ENCODE measurements at regions not wholly inside any gene's neighbourhood (a gene's known extent, or its start where the extent isn't known, plus 50 kb on each side); places are given as distances from the start of the nearest gene placed in this dataset.

DNA sequence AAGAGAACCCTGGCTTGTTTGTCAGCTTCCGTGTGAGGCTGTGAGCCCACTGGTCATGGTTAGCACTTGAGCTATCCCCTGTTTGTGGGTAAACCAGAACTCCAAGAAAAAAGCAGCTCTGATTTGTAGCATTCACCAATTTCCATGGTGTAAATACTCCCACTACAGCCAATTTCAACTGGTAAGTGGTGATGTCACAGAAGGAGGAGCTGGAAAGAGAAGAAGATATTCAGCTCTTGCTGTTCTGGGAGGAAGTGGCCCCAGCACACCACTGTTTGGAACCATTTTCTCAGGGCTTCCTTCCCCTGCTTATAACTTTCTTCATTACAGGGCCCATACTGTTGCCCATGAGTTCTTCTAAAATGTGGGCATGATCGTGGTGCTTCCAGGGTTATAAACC lies 500.1 kb upstream of the ZMIZ1 start:
- Histone ChIP-seq H3K36me3 (replicated peaks) (no peaks in the 10 kb centered on the region), H3K9me3 (no peaks in the 10 kb centered on the region), H3K4me1 (no peaks in the 10 kb centered on the region), H3K4me3 (no peak overlapping the region), H3K27me3 (ENCODE audit: low read depth) (no peaks in the 10 kb centered on the region)
- no peak for DNase-seq (ENCODE audit: low spot score in 2 of 2)
- in situ Hi-C loops (cut with MboI; ENCODE audit: low sequenced_read_pairs), result no loop called here

DNA sequence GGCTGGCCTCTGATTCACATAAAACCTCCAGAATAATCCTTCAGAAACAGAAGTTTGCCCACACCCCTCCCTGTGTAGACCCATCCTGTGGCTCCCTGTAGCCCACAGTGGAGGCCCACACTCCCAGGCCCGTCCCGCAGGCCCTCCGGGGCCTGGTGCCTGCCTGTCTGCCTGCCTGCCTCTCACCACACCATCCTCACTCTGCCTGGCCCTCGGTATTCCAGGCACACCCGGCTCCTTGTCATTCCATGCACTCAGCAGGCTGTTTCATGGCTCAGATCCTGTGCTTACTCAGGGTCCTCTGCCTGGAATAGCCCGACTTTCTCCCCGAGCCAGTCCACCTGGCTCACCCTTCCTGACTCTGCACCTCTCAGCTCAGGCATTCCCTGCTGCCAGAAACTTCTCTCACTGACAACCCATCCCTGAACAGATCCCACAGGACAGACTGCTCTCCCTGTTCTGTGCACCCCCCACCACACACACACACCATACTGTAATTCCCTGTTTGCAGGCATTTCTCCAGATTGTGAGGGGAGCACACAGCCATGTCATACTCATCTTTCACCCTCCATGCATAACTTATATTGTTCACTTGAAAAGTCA lies 498.0 kb upstream of the ZMIZ1 start:
- Histone ChIP-seq H3K4me1 (no peaks in the 10 kb centered on the region), H3K4me3 (no peak overlapping the region), H3K36me3 (replicated peaks) (no peaks in the 10 kb centered on the region), H3K27me3 (ENCODE audit: low read depth) (no peaks in the 10 kb centered on the region), H3K9me3 (no peaks in the 10 kb centered on the region)
- in situ Hi-C loops (cut with MboI; ENCODE audit: low sequenced_read_pairs), result no loop called here
- no peak for DNase-seq (ENCODE audit: low spot score in 2 of 2)

DNA sequence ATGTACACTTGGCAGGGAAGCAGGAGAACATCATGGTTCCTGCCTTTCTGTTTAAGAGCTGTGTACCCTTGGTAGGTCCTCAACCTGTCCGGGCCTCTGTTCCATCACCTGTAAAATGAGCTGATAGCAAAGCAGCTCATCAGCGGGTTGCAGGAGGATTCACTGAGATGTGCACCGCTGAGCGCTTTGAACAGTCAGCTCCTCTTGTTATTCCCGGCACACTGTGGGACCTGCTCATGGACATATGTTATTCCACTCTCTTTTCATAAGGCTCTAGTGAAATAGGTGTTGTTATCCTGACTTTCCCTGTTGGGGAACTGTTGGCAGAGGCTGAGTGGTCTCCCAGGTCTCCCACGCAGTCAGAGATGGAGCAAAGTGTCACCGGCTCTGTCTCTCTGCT lies 497.5 kb upstream of the ZMIZ1 start:
- no peaks in the 10 kb centered on the region for H3K9me3 ChIP-seq
- H3K36me3 ChIP-seq (replicated peaks), result no peaks in the 10 kb centered on the region
- no peaks in the 10 kb centered on the region for H3K4me1 ChIP-seq
- no peak for DNase-seq (ENCODE audit: low spot score in 2 of 2)
- in situ Hi-C loops (cut with MboI; ENCODE audit: low sequenced_read_pairs), result no loop called here
- H3K27me3 ChIP-seq (ENCODE audit: low read depth), result no peaks in the 10 kb centered on the region
- no peak overlapping the region for H3K4me3 ChIP-seq

DNA sequence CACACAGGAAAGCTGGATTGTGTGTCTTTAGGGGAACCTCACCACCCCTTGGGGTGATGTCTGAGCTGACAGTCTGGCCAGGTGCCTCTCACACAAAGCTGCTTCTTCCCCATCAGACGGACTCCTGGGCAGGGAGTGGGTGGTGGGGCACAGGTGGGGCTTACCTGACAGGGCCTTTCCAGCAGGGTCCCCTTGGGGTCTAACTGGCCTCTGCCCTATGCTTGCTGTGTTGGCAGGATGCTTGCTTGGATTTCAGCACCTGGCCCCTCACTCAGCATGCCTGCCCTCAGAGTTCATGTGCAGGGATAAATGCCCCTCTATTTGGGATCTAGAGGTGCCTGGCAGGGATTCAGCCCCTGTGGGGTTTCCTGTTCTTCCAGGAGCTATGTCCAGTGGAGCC lies 496.9 kb upstream of the ZMIZ1 start:
- no peaks in the 10 kb centered on the region for H3K4me1 ChIP-seq
- in situ Hi-C loops (cut with MboI; ENCODE audit: low sequenced_read_pairs), result no loop called here
- H3K4me3 ChIP-seq, result no peak overlapping the region
- H3K9me3 ChIP-seq, result no peaks in the 10 kb centered on the region
- H3K27me3 ChIP-seq (ENCODE audit: low read depth), result no peaks in the 10 kb centered on the region
- H3K36me3 ChIP-seq (replicated peaks), result no peaks in the 10 kb centered on the region
- no peak for DNase-seq (ENCODE audit: low spot score in 2 of 2)

DNA sequence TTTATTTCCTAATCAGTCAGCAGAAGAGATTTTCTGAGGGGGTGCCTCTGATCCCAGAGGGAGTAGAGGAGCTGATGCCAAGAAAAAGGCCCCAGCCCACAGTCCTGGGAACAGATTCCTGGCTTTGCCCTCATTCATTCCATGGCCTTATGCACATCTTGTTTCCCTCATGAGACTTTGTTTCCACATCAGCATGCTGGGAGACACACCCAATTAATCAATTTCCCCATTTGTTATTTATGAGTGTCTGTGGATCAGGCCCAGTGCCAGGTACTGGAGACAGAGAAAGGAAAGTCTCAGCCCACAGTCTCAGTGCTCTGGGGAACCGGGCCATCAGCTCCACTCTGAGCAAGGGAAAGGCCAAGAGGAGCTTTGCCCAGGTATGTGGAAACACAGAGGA lies 496.2 kb upstream of the ZMIZ1 start:
- Histone ChIP-seq H3K4me1 (no peaks in the 10 kb centered on the region), H3K36me3 (replicated peaks) (no peaks in the 10 kb centered on the region), H3K9me3 (no peaks in the 10 kb centered on the region), H3K27me3 (ENCODE audit: low read depth) (no peaks in the 10 kb centered on the region), H3K4me3 (no peak overlapping the region)
- no peak for DNase-seq (ENCODE audit: low spot score in 2 of 2)
- in situ Hi-C loops (cut with MboI; ENCODE audit: low sequenced_read_pairs), result no loop called here

DNA sequence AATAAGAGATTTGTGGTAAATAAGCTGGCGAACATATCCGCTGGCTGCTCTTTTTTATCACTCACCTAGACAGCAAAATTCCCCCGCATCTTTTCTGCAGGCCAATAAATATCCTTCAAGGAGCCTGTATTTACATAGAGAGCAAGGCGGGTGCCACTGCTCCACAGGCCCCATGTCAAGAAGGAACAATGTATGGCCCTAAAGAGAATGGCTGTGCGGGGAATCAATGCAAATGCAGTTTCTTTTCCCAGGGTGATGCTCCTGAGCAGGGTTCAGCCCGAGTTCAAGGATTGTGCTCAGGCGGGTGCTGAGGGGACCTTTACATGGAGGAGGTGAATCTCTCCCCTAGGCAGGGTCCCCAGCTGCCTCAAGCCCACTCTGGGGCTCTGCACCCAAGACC lies 494.2 kb upstream of the ZMIZ1 start:
- in situ Hi-C loops (cut with MboI; ENCODE audit: low sequenced_read_pairs), result no loop called here
- no peaks in the 10 kb centered on the region for H3K9me3 ChIP-seq
- DNase-seq (ENCODE audit: low spot score in 2 of 2), result no peak

DNA sequence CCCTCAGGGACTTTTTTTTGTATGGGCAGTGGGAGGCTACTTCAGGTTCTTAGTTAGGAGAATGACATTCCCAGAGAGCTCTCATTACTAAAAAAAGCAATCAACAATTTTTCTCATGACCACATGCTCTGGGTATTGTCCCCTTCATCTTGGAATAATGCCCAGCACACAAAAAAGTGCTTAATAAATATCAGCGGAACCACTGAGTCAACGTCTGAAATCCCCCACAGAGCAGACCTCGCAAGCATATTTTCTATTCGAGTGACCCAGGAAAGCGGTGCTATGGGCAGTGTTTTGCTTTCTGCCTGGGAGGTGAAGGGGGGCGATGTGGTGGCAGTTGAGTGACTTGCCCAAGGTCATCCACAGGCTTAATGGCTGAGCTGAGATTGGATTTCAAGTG lies 493.4 kb upstream of the ZMIZ1 start:
- Histone ChIP-seq H3K9me3 (no peaks in the 10 kb centered on the region), H3K36me3 (replicated peaks) (no peaks in the 10 kb centered on the region), H3K4me1 (no peaks in the 10 kb centered on the region), H3K27me3 (ENCODE audit: low read depth) (no peaks in the 10 kb centered on the region), H3K4me3 (no peak overlapping the region)
- in situ Hi-C loops (cut with MboI; ENCODE audit: low sequenced_read_pairs), result no loop called here
- no peak for DNase-seq (ENCODE audit: low spot score in 2 of 2)

More for the DNA sequence above, 494.2 kb upstream of the ZMIZ1 start:
- no peak overlapping the region for H3K4me3 ChIP-seq
- no peaks in the 10 kb centered on the region for H3K27me3 ChIP-seq (ENCODE audit: low read depth)
- H3K36me3 ChIP-seq (replicated peaks), result no peaks in the 10 kb centered on the region
- H3K4me1 ChIP-seq, result no peaks in the 10 kb centered on the region

DNA sequence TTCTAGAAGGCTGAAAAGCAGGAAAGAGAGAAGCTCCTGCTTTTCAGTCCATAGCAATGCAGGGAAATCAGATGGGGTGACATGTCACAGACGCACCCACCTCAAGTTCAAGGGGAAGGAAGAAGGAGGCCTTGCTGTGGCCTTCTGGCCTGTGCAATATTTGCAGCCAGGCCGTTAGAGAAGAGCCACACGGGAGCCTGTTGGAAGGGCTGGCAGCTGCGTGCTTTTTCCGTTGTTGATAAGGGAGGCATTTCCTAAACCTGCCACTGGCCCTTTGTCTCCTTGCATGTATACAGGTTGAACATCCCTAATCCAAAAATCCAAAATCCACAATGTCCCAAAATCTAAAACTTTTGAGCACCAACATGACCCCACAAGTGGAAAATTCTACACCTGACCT lies 492.5 kb upstream of the ZMIZ1 start:
- no peaks in the 10 kb centered on the region for H3K36me3 ChIP-seq (replicated peaks)
- H3K27me3 ChIP-seq (ENCODE audit: low read depth), result no peaks in the 10 kb centered on the region
- H3K9me3 ChIP-seq, result no peaks in the 10 kb centered on the region
- no peak overlapping the region for H3K4me3 ChIP-seq
- no peaks in the 10 kb centered on the region for H3K4me1 ChIP-seq
- in situ Hi-C loops (cut with MboI; ENCODE audit: low sequenced_read_pairs), result no loop called here
- DNase-seq (ENCODE audit: low spot score in 2 of 2), result no peak

DNA sequence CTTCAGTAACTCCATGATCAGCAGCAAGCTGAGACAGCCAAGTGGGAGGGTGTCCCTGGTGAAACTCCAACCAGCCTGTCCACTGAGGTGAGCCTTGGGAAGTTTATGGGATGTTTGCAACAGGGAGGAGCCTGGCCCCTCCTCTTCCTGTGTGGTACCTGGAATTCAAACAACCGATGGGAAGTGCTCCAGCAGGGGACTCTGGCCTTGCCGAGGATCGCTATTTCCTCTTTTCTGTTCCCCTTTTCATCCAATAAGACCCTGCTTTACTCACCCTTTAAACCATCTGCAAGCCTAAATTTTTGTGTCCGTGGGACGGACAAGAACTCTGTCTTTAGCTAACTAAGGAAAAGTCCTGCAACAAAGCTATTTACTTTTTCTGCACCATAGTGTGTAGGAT lies 491.1 kb upstream of the ZMIZ1 start:
- DNase-seq (ENCODE audit: low spot score in 2 of 2), result no peak
- H3K4me1 ChIP-seq, result no peaks in the 10 kb centered on the region
- no peak overlapping the region for H3K4me3 ChIP-seq
- H3K9me3 ChIP-seq, result no peaks in the 10 kb centered on the region
- in situ Hi-C loops (cut with MboI; ENCODE audit: low sequenced_read_pairs), result no loop called here
- H3K36me3 ChIP-seq (replicated peaks), result no peaks in the 10 kb centered on the region
- H3K27me3 ChIP-seq (ENCODE audit: low read depth), result no peaks in the 10 kb centered on the region

DNA sequence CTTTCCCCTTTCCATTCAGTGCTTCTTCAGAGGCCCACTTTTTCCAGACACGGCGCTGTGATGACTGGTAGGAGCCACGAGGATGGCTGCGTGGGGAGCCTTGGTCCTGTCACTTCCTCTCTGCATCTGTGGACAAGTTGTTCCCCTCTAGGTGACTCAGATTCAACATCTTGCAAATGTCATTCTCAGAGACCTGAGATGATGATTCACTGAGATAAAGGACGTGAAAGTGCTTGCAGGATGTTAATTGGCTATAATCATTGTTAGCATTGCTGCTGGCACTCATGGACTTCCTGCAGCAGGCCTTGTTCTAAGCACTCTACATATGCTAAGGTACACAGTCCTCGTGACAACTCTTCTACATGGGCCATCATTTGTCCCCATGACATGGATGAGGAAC lies 489.8 kb upstream of the ZMIZ1 start:
- Histone ChIP-seq H3K27me3 (ENCODE audit: low read depth) (no peaks in the 10 kb centered on the region), H3K9me3 (no peaks in the 10 kb centered on the region), H3K36me3 (replicated peaks) (no peaks in the 10 kb centered on the region), H3K4me3 (no peak overlapping the region), H3K4me1 (no peaks in the 10 kb centered on the region)
- in situ Hi-C loops (cut with MboI; ENCODE audit: low sequenced_read_pairs), result no loop called here
- no peak for DNase-seq (ENCODE audit: low spot score in 2 of 2)

DNA sequence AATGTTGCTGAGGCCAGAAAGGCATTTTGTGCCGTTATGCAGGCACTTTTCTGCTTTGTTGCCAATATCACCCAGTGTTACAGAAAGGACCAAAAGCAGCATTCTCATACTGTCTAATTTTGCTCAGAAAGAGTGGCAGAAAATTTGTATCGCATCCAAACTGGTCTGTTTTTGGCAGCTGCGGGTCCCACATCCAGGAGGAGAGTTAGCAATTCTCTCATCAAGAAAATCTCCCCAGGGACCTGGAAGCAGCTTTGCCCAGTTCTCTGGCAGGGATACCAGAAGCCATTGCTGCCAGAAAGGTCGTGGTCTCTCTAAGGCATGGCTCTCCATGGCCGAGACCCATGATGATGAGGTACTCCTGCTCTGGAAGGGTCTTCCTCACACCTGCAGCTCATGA lies 489.2 kb upstream of the ZMIZ1 start:
- in situ Hi-C loops (cut with MboI; ENCODE audit: low sequenced_read_pairs), result no loop called here

DNA sequence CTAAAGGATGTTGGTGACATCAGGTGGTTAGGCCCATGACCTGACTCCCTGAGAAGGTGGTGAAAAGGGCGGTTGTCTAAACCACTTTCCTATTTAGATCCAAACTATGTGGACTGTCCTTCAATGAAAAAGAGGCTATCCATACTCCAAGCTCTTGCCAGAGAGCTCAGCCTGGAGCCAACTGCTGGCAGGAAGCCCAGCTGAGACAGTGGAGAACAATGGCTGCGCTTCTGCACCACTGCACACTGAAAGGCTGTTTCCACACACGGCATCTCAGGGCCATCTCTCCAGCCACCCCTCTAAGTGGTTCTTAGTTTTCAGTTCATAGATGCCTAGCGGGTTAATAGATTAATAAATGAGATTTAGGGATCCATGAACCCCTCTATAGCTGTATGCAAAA lies 488.8 kb upstream of the ZMIZ1 start:
- H3K9me3 ChIP-seq, result no peaks in the 10 kb centered on the region
- in situ Hi-C loops (cut with MboI; ENCODE audit: low sequenced_read_pairs), result no loop called here
- no peaks in the 10 kb centered on the region for H3K27me3 ChIP-seq (ENCODE audit: low read depth)
- DNase-seq (ENCODE audit: low spot score in 2 of 2), result peak in 1 of 2 experiments; percentile 12
- no peaks in the 10 kb centered on the region for H3K36me3 ChIP-seq (replicated peaks)
- H3K4me1 ChIP-seq, result no peaks in the 10 kb centered on the region
- H3K4me3 ChIP-seq, result no peak overlapping the region

More for the DNA sequence above, 489.2 kb upstream of the ZMIZ1 start:
- no peak for DNase-seq (ENCODE audit: low spot score in 2 of 2)
- H3K36me3 ChIP-seq (replicated peaks), result no peaks in the 10 kb centered on the region
- no peaks in the 10 kb centered on the region for H3K9me3 ChIP-seq
- H3K27me3 ChIP-seq (ENCODE audit: low read depth), result no peaks in the 10 kb centered on the region
- H3K4me1 ChIP-seq, result no peaks in the 10 kb centered on the region
- no peak overlapping the region for H3K4me3 ChIP-seq

DNA sequence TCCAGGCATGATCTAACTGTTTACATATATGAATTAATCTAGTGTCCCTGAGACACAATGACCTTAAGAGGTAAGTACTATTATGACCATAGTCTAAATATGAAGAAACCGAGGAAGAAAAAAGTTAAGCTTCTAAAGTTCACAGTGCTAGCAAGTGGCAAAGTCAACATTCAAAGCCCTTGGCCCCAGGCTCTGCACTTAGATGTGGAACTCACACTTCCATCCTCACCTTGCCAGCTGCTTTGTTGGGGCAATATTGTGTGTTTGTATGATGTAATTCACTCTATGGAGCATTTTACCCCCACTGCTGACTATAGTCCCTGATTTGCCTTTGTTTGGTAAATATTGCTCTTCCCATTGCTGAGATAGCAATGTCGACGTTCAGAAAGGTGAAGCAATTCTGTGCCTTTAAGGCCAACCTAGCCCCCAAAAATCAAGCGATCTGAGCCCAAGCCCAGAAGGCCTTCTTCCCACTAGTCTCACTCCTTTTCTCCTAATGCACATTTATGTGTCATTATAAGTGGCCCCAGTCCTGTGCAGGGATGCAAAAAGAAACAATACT lies 487.6 kb upstream of the ZMIZ1 start:
- H3K36me3 ChIP-seq (replicated peaks), result no peaks in the 10 kb centered on the region
- H3K4me1 ChIP-seq, result no peaks in the 10 kb centered on the region
- no peaks in the 10 kb centered on the region for H3K9me3 ChIP-seq
- H3K27me3 ChIP-seq (ENCODE audit: low read depth), result no peaks in the 10 kb centered on the region
- in situ Hi-C loops (cut with MboI; ENCODE audit: low sequenced_read_pairs), result no loop called here
- H3K4me3 ChIP-seq, result no peak overlapping the region
- DNase-seq (ENCODE audit: low spot score in 2 of 2), result no peak

DNA sequence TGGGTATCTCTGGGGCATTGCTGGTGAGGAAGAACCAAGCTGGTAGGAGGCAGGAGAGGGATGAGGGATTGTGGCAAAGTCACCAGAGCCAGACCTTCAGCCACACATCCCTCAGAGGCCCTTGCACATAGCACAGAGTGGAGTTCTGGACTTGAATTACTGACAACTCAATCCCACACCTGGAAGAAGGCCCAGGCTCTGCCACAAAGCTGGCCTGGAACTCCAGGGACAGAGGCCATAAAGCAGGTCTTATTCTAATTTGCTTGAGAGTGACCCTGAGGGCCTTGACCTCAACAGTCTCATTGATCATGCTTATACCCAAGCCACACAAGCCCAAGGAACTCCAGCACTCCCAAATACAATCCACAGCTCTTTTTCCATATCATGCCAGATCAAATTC lies 486.2 kb upstream of the ZMIZ1 start:
- no peaks in the 10 kb centered on the region for H3K4me1 ChIP-seq
- no peaks in the 10 kb centered on the region for H3K36me3 ChIP-seq (replicated peaks)
- no peak for DNase-seq (ENCODE audit: low spot score in 2 of 2)
- no peaks in the 10 kb centered on the region for H3K27me3 ChIP-seq (ENCODE audit: low read depth)
- H3K4me3 ChIP-seq, result no peak overlapping the region
- in situ Hi-C loops (cut with MboI; ENCODE audit: low sequenced_read_pairs), result no loop called here
- no peaks in the 10 kb centered on the region for H3K9me3 ChIP-seq

DNA sequence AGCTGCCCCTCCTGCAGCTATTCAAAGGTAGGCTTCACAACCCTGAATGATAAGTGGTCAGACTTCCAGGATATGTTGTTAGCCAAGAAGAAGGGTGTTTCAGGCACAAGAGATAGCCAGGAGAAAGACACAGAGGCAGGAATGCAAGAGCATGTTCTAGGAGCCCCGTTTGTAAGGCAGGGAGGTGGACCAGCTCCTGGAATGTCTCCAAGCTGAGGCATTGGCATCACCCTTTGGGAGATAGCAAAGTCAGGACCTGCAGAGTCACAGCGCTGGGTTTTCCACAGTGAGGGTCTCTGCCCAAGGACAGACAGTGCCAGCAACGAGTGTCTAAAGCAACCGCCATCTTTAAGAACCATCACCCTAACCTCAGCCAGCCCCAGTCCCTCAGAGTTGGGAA lies 484.5 kb upstream of the ZMIZ1 start:
- Histone ChIP-seq H3K4me1 (no peaks in the 10 kb centered on the region), H3K9me3 (no peaks in the 10 kb centered on the region), H3K4me3 (no peak overlapping the region), H3K36me3 (replicated peaks) (no peaks in the 10 kb centered on the region), H3K27me3 (ENCODE audit: low read depth) (no peaks in the 10 kb centered on the region)
- in situ Hi-C loops (cut with MboI; ENCODE audit: low sequenced_read_pairs), result no loop called here
- no peak for DNase-seq (ENCODE audit: low spot score in 2 of 2)

Data from HAP-1 (cell line).